ENCODE measurements at regions not wholly inside any gene's neighbourhood (a gene's known extent, or its start where the extent isn't known, plus 50 kb on each side); places are given as distances from the start of the nearest gene placed in this dataset.

- TF ChIP-seq GATA2 (IDR thresholded peaks at IDR 0.05; ENCODE audit: low read depth, low read length) (no peak), GATA3 (IDR thresholded peaks at IDR 0.05; ENCODE audit: low read depth, low read length) (no peak)
Measured at GRCh38 chr2:120927265-120927628, 191.6 kb downstream of the GLI2 start.

All from SH-SY5Y (cell line).